Pancreas (tissue), 10 donors: ENCODE measurements at regions not wholly inside any gene's neighbourhood (a gene's known extent, or its start where the extent isn't known, plus 50 kb on each side); places are given as distances from the start of the nearest gene placed in this dataset.

Experiments used
- ATAC-seq, 4 donors: fragments of 200-7000 bp; cut with Tn5 transposase; one replicate each; pipeline versions ENCODE4 v1.8.0 to v1.9.1; 2020; ENCODE audit warnings: mild to moderate bottlenecking in 4 of 4, moderate library complexity in 4 of 4
- DNase-seq, 6 donors: peaks; one replicate each; pipeline ENCODE4 v3.0.0-alpha.2; 2020
- FAIRE-seq: peaks from 2 replicates; lab custom pipeline; 2012; peaks lifted over from hg19 to GRCh38; lab: Jason Lieb, UNC
- H3K27ac ChIP-seq, 4 donors: fragments of 200-600 bp; sonication (generic); 1 replicate in 3 of 4; 2 replicates in 1 of 4; pipeline versions ENCODE4 v1.5.0 to v1.8.0; 2020
- H3K27me3 ChIP-seq, 4 donors: fragments of 200-600 bp; one replicate each; pipeline ENCODE4 v1.8.0; 2021
- H3K36me3 ChIP-seq, 3 donors: fragments of 200-600 bp; sonication (generic) in 1 of 3; one replicate each; pipeline versions ENCODE4 v1.5.0 to v1.8.0; 2020 to 2021
- H3K4me1 ChIP-seq, 3 donors: fragments of 200-600 bp; one replicate each; pipeline ENCODE4 v1.8.0; 2021
- H3K4me3 ChIP-seq, 4 donors: fragments of 200-600 bp; sonication (generic) in 2 of 4; one replicate each; pipeline versions ENCODE4 v1.5.0 to v1.8.0; 2020 to 2021
- H3K9me3 ChIP-seq, 4 donors: fragments of 200-600 bp; one replicate each; pipeline ENCODE4 v1.8.0; 2021
- WGBS, 2 donors: extraction: QIAGEN DNeasy Blood & Tissue Kit; methylation state at CpG; one replicate each; pipeline ENCODE4 v1.1.7; 2013; 5-methylcytosine and 5-hydroxymethylcytosine counted together
- intact Hi-C, 3 donors: fragments of 100-400 bp; cut with DNase I; formaldehyde crosslinking; loops; one replicate each; pipeline versions ENCODE4 v1.11.1 to v1.14.2; 2022
- TF ChIP-seq, protein P1 (sequence below), 4 donors: fragments of 200-600 bp; sonication (generic) in 3 of 4; IDR thresholded peaks; one replicate each; pipeline versions ENCODE4 v1.5.0 to v1.8.0; 2021; ENCODE audit warnings: antibody characterized with exemption in 4 of 4
- donor health status: healthy with polysubstance abuse.
- donor health status: DM: no; HTN: no; CAD: no; lungs with moderate emphysema.
- donor health status: DM: no; HTN: no; CAD: no.
- donor health status: control.
- donor health status: control.
- donor health status: Bipolar disorder and iron deficiency.
- donor health status: DM: yes; HTN: yes; CAD: no.
- donor health status: DM: no; HTN: no; CAD: no.
- donor health status: DM: no; HTN: no; CAD: no.
- donor health status: DM: yes; HTN: yes; CAD: no.

DNA sequence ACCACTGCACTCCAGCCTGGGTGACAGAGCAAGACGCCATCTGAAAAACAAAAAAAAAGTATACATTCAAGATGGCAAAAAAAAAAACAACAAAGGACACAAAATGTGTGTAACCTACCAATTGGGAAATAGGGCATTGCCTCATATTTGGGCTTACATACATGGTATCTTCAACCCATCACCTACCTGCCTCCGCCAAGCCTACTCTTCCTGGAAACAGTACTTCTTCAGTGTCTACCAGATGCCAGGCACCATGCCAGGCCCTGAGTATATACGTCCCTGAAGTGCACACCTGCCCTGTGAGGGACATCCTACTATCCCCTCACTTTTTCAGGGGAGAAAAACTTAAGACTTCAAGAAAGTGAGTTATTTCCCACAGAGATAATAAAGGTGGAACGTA, 160.2 kb downstream of the TOMM20 start:
- H3K36me3 ChIP-seq: no peaks in the 10 kb centered on the region
- no peak for ATAC-seq
- no peaks in the 10 kb centered on the region for H3K9me3 ChIP-seq
- 80 to 82% methylated on average over 4 of the region's 4 CpGs for WGBS, 2 donors
- no peaks in the 10 kb centered on the region for H3K27me3 ChIP-seq
- TF ChIP-seq, protein P1, sequence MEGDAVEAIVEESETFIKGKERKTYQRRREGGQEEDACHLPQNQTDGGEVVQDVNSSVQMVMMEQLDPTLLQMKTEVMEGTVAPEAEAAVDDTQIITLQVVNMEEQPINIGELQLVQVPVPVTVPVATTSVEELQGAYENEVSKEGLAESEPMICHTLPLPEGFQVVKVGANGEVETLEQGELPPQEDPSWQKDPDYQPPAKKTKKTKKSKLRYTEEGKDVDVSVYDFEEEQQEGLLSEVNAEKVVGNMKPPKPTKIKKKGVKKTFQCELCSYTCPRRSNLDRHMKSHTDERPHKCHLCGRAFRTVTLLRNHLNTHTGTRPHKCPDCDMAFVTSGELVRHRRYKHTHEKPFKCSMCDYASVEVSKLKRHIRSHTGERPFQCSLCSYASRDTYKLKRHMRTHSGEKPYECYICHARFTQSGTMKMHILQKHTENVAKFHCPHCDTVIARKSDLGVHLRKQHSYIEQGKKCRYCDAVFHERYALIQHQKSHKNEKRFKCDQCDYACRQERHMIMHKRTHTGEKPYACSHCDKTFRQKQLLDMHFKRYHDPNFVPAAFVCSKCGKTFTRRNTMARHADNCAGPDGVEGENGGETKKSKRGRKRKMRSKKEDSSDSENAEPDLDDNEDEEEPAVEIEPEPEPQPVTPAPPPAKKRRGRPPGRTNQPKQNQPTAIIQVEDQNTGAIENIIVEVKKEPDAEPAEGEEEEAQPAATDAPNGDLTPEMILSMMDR (IDR thresholded peaks at IDR 0.05): no peak
- peak overlapping the region in 2 of 4 donors; percentile 87 to 90 for H3K27ac ChIP-seq
- intact Hi-C loops: loop anchor here in 1 of 3 donors (5.0 kb wide), 1 partner anchor 246 kb away; no protein-coding TSS in a partner anchor
- H3K4me1 ChIP-seq: peaks cover 24 to 57% (median 41%) of the 10 kb centered on the region in 3 donors
- no peak for DNase-seq
- no peak for FAIRE-seq
- no peak overlapping the region for H3K4me3 ChIP-seq

DNA sequence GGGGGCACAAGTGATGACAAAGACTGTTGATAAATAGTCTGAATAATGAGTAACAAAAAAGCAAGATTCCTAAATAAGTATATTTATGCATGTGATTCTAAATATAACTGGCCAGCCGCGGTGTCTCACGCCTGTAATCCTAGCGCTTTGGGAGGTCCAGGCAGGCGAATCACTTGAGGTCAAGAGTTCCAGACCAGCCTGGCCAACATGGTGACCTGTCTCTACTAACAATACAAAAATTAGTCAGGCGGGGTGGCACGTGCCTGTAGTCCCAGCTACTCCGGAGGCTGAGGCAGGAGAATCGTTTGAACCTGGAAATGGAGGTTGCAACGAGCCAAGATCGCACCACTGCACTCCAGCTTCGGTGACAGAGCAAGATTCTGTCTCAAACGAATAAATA, 161.5 kb downstream of the TOMM20 start:
- H3K4me3 ChIP-seq: no peak overlapping the region
- no peak for FAIRE-seq
- ATAC-seq: no peak
- intact Hi-C loops: loop anchor here in 1 of 3 donors (5.0 kb wide), 1 partner anchor 245 kb away; no protein-coding TSS in a partner anchor
- H3K9me3 ChIP-seq: no peaks in the 10 kb centered on the region
- no peak for DNase-seq
- peaks cover 32 to 67% (median 54%) of the 10 kb centered on the region in 3 donors for H3K4me1 ChIP-seq
- H3K27ac ChIP-seq: no peak overlapping the region
- H3K27me3 ChIP-seq: no peaks in the 10 kb centered on the region
- TF ChIP-seq, protein P1 (IDR thresholded peaks at IDR 0.05): no peak
- WGBS, 2 donors: 91 to 95% methylated on average over 13 of the region's 13 CpGs
- H3K36me3 ChIP-seq: no peaks in the 10 kb centered on the region

DNA sequence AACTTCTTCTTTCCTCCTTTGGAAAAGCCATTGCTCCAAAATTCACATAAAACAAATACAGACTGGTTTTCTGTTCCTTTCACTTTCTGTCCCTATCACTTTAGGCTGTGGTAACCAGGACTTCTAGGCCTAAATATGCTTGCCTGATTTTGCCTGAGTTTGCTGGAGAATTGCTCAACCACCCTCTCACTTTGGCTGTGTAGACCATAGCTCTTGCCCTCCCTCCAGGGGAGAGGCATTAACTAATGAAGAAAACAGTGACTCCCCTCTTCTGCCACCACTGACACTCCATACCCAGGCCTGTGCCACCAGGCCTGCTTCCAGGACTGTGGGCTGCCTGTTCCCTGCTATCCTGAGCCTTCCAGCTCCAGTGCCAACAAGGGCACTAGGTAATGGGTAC, 163.5 kb downstream of the TOMM20 start:
- no peak overlapping the region for H3K4me3 ChIP-seq
- peaks cover 37 to 67% (median 54%) of the 10 kb centered on the region in 3 donors for H3K4me1 ChIP-seq
- no peak for ATAC-seq
- H3K27me3 ChIP-seq: no peaks in the 10 kb centered on the region
- peak overlapping the region in 2 of 4 donors; percentile 80 to 87 for H3K27ac ChIP-seq
- no peak for DNase-seq
- no peaks in the 10 kb centered on the region for H3K36me3 ChIP-seq
- intact Hi-C loops: loop anchor here in 1 of 3 donors (5.0 kb wide), 1 partner anchor 243 kb away; no protein-coding TSS in a partner anchor
- TF ChIP-seq, protein P1 (IDR thresholded peaks at IDR 0.05): no peak
- H3K9me3 ChIP-seq: no peaks in the 10 kb centered on the region
- no peak for FAIRE-seq

DNA sequence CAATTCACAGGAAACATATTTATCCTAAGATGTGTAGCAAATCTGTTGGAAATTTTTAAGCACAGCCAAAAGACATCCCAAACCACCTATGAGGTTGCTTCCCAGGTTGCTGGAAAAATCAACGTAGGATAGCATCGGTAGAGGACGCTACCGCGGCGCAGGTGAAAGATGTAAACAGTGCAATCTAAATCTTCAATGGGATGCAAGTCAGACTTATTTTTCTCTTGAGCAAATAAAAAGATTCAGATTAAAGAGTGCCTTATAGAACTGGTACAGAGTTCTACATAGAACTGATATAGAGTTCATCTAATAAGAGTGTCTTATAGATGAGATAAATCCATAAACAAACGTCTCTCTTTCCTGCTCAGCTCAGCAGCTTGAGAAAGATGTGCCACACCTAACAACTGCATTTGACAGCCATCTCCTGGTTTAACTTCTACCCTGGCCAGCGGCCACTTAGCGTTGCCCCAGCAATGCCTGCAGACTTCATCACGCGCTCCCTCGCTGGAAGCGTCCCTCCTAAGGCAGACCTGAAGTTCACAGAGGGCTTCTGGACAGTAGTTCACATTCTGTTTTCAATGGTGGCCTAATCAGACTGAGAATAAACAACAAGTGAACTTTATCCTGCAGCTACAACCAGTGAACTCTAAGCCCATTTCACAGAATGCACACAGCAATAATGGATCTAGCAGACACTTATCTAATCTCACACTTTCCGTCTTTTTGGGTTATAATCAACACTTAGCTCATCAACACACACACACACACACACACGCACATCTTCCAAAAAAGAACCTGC, 164.5 kb downstream of the TOMM20 start:
- FAIRE-seq (no peak), ATAC-seq (peak; percentile 17 to 33 (median 23)), DNase-seq (peak in 3 of 6 donors; percentile 68 to 71 (median 69))
- Histone ChIP-seq H3K36me3 (no peaks in the 10 kb centered on the region), H3K27ac (peak overlapping the region; percentile 46 to 87 (median 76)), H3K4me3 (no peak overlapping the region), H3K4me1 (peaks cover 46 to 67% (median 54%) of the 10 kb centered on the region in 3 donors), H3K27me3 (no peaks in the 10 kb centered on the region), H3K9me3 (no peaks in the 10 kb centered on the region)
- TF ChIP-seq, protein P1 (IDR thresholded peaks at IDR 0.05): no peak
- WGBS, 2 donors: 19 to 22% methylated on average over 15 of the region's 15 CpGs
- intact Hi-C loops: loop anchor here in 1 of 3 donors (5.0 kb wide), 2 partner anchors 113 to 352 kb away; partner anchors contain the start of gene IRF2BP2
